Stomach (tissue), 8 donors: ENCODE measurements at regions not wholly inside any gene's neighbourhood (a gene's known extent, or its start where the extent isn't known, plus 50 kb on each side); places are given as distances from the start of the nearest gene placed in this dataset.

Experiments
- DNase-seq, 2 donors: peaks; one replicate each; pipeline versions ENCODE4 v3.0.0 to v3.0.0-alpha.2; 2013 to 2019
- H3K27ac ChIP-seq, 5 donors: fragments of 200-600 bp in 4 of 5; sonication (generic) in 4 of 5; one replicate each; pipeline ENCODE4 v1.5.1; 2013 to 2019; ENCODE audit warnings: mild to moderate bottlenecking in 1 of 5, moderate library complexity in 1 of 5
- H3K27me3 ChIP-seq, 3 donors: fragments of 200-600 bp; sonication (generic); one replicate each; pipeline ENCODE4 v1.5.1; 2017 to 2019; ENCODE audit warnings: mixed run types in 1 of 3
- H3K36me3 ChIP-seq, 4 donors: fragments of 200-600 bp; sonication (generic); 1 replicate in 3 of 4; 2 replicates in 1 of 4; pipeline ENCODE4 v1.5.1; 2016 to 2019
- H3K4me1 ChIP-seq, 4 donors: fragments of 200-600 bp; sonication (generic); one replicate each; pipeline ENCODE4 v1.5.1; 2016 to 2019
- H3K4me3 ChIP-seq, 4 donors: fragments of 200-600 bp; sonication (generic) in 3 of 4; one replicate each; pipeline ENCODE4 v1.5.1; 2016 to 2019; ENCODE audit warnings: mild to moderate bottlenecking in 1 of 4
- H3K9me3 ChIP-seq, 4 donors: fragments of 200-600 bp; sonication (generic); one replicate each; pipeline ENCODE4 v1.5.1; 2016 to 2019
- CTCF ChIP-seq, 7 experiments: fragments of 450-650 bp in 4 of 7; fragments of 200-600 bp in 3 of 7; sonication (generic) in 3 of 7; IDR thresholded peaks; one replicate each; pipeline ENCODE4 v1.5.1; 2016 to 2019; ENCODE audit warnings: antibody characterized with exemption in 7 of 7, control low read depth in 2 of 7, mild to moderate bottlenecking in 1 of 7
- EP300 ChIP-seq: sonication (generic); formaldehyde crosslinking; IDR thresholded peaks from one replicate; pipeline ENCODE4 v1.6.1; 2017; ENCODE audit warnings: antibody characterized with exemption
- POLR2A ChIP-seq, 4 donors: fragments of 450-650 bp; IDR thresholded peaks; one replicate each; pipeline ENCODE4 v1.6.1; 2016; ENCODE audit warnings: antibody characterized with exemption in 4 of 4, control low read depth in 2 of 4, mild to moderate bottlenecking in 1 of 4, moderate library complexity in 1 of 4
- POLR2AphosphoS5 ChIP-seq, 3 donors: sonication (generic); formaldehyde crosslinking; IDR thresholded peaks; one replicate each; pipeline ENCODE4 v1.6.1; 2016; ENCODE audit warnings: antibody characterized with exemption in 3 of 3
- WGBS, 5 donors: extraction: QIAGEN DNeasy Blood & Tissue Kit in 3 of 5; methylation state at CpG; one replicate each; pipeline versions ENCODE4 v1.1.5 to v1.1.7; 2013 to 2018; 5-methylcytosine and 5-hydroxymethylcytosine counted together
- intact Hi-C: fragments of 100-400 bp; cut with DNase I; formaldehyde crosslinking; loops from one replicate; pipeline ENCODE4 v1.15.1; 2023; ENCODE audit warnings: low total_unique reads
- donor health status: healthy with polysubstance abuse.
- donor health status: Bipolar disorder and iron deficiency.
- donor health status: healthy.

GRCh38 chr1:189971656-189972055 is 506.0 kb downstream of the BRINP3 start:
- WGBS, 5 donors, result 84 to 95% (median 91%) methylated on average over 4 of the region's 4 CpGs
- no peak for DNase-seq
- no peaks in the 10 kb centered on the region for H3K27me3 ChIP-seq
- H3K4me1 ChIP-seq, result no peaks in the 10 kb centered on the region
- peaks cover 0 to 5% (median 0%) of the 10 kb centered on the region in 4 donors for H3K9me3 ChIP-seq
- no peak overlapping the region for H3K4me3 ChIP-seq
- intact Hi-C loops, result no loop called here
- no peaks in the 10 kb centered on the region for H3K36me3 ChIP-seq
- TF ChIP-seq EP300, result no peak
- TF ChIP-seq CTCF (IDR thresholded peaks at IDR 0.05), result no peak
- no peak for TF ChIP-seq POLR2A (IDR thresholded peaks at IDR 0.05)
- no peak for TF ChIP-seq POLR2AphosphoS5 (IDR thresholded peaks at IDR 0.05)
- H3K27ac ChIP-seq, result no peak overlapping the region

GRCh38 chr1:189977184-189977583 is 500.5 kb downstream of the BRINP3 start:
- intact Hi-C loops, result no loop called here
- 64 to 88% (median 79%) methylated on average over 2 of the region's 2 CpGs for WGBS, 5 donors
- H3K9me3 ChIP-seq, result peaks cover 3 to 35% (median 14%) of the 10 kb centered on the region in 4 donors

GRCh38 chr1:189983166-189983890 is 494.3 kb downstream of the BRINP3 start:
- Histone ChIP-seq H3K27me3 (no peaks in the 10 kb centered on the region), H3K4me3 (no peak overlapping the region), H3K27ac (no peak overlapping the region), H3K4me1 (no peaks in the 10 kb centered on the region), H3K36me3 (no peaks in the 10 kb centered on the region), H3K9me3 (peaks cover 0 to 12% (median 2%) of the 10 kb centered on the region in 4 donors)
- TF ChIP-seq CTCF (IDR thresholded peaks at IDR 0.05) (no peak), EP300 (no peak), POLR2A (IDR thresholded peaks at IDR 0.05) (no peak), POLR2AphosphoS5 (IDR thresholded peaks at IDR 0.05) (no peak)
- DNase-seq, result no peak
- WGBS, 5 donors, result 35 to 50% (median 46%) methylated on average over 3 of the region's 3 CpGs
- intact Hi-C loops, result no loop called here

More at GRCh38 chr1:189977184-189977583, 500.5 kb downstream of the BRINP3 start:
- Histone ChIP-seq H3K4me1 (no peaks in the 10 kb centered on the region), H3K4me3 (no peak overlapping the region), H3K27me3 (no peaks in the 10 kb centered on the region), H3K27ac (no peak overlapping the region), H3K36me3 (no peaks in the 10 kb centered on the region)
- no peak for DNase-seq
- TF ChIP-seq CTCF (IDR thresholded peaks at IDR 0.05) (no peak), POLR2AphosphoS5 (IDR thresholded peaks at IDR 0.05) (no peak), EP300 (no peak), POLR2A (IDR thresholded peaks at IDR 0.05) (no peak)

- no peaks in the 10 kb centered on the region for H3K4me1 ChIP-seq
- no peak for DNase-seq
- peaks cover 0 to 10% (median 0%) of the 10 kb centered on the region in 4 donors for H3K9me3 ChIP-seq
- no peaks in the 10 kb centered on the region for H3K27me3 ChIP-seq
- H3K27ac ChIP-seq, result no peak overlapping the region
- no peak overlapping the region for H3K4me3 ChIP-seq
- intact Hi-C loops, result no loop called here
- H3K36me3 ChIP-seq, result no peaks in the 10 kb centered on the region
- no peak for TF ChIP-seq POLR2A (IDR thresholded peaks at IDR 0.05)
- TF ChIP-seq POLR2AphosphoS5 (IDR thresholded peaks at IDR 0.05), result no peak
- no peak for TF ChIP-seq CTCF (IDR thresholded peaks at IDR 0.05)
- no peak for TF ChIP-seq EP300
Observed at GRCh38 chr1:189986516-189986915, 491.1 kb downstream of the BRINP3 start.
